D721Med (cell line): ENCODE measurements at regions not wholly inside any gene's neighbourhood (a gene's known extent, or its start where the extent isn't known, plus 50 kb on each side); places are given as distances from the start of the nearest gene placed in this dataset.

Experiments
- DNase-seq: peaks from one replicate; pipeline ENCODE4 v3.0.0; 2011; ENCODE audit warnings: low spot score; ENCODE audit not compliant: insufficient read length
- FAIRE-seq: peaks from 2 replicates; lab custom pipeline; 2011; peaks lifted over from hg19 to GRCh38; lab: Jason Lieb, UNC
- CTCF ChIP-seq: IDR thresholded peaks from 2 replicates; pipeline ENCODE4 v1.5.1; 2012; ENCODE audit warnings: mild to moderate bottlenecking, control low read depth; ENCODE audit not compliant: insufficient read depth; ENCODE audit errors: missing control alignments

GRCh38 chr3:88000853-88001252, 58.0 kb downstream of the CGGBP1 start:
- FAIRE-seq (no peak), DNase-seq (no peak)
- TF ChIP-seq CTCF, result no peak

GRCh38 chr3:87997966-87998365, 60.8 kb downstream of the CGGBP1 start:
- no peak for DNase-seq
- no peak for FAIRE-seq
- no peak for TF ChIP-seq CTCF

- no peak for FAIRE-seq
- TF ChIP-seq CTCF, result no peak
- DNase-seq, result no peak
These were observed 61.5 kb downstream of the CGGBP1 start for GRCh38 chr3:87997298-87997697.

- no peak for FAIRE-seq
- TF ChIP-seq CTCF, result no peak
- DNase-seq, result no peak
These were observed 61.9 kb downstream of the CGGBP1 start for GRCh38 chr3:87996882-87997281.

GRCh38 chr3:87993566-87993965, 65.2 kb downstream of the CGGBP1 start:
- DNase-seq, result no peak
- no peak for FAIRE-seq
- no peak for TF ChIP-seq CTCF

GRCh38 chr3:87987952-87988351, 70.9 kb downstream of the CGGBP1 start:
- FAIRE-seq, result no peak
- no peak for TF ChIP-seq CTCF
- DNase-seq, result no peak

GRCh38 chr3:87982421-87982820, 76.4 kb downstream of the CGGBP1 start:
- TF ChIP-seq CTCF, result no peak
- DNase-seq (no peak), FAIRE-seq (no peak)
